OCI-LY3 (cell line): ENCODE measurements at regions not wholly inside any gene's neighbourhood (a gene's known extent, or its start where the extent isn't known, plus 50 kb on each side); places are given as distances from the start of the nearest gene placed in this dataset.

ENCODE experiments used
- H2AFZ ChIP-seq: fragments of 200-600, 300-600 bp; shearing (Covaris generic); 2 replicates; pipeline ENCODE4 v1.6.0; 2014; ENCODE audit warnings: antibody characterized with exemption, low read depth, low read length
- H3K27ac ChIP-seq: fragments of 200-600, 300-600 bp; sonication (generic); 2 replicates; pipeline ENCODE4 v1.5.1; 2014; ENCODE audit warnings: mild to moderate bottlenecking, low read length, moderate library complexity, mixed read lengths
- H3K27me3 ChIP-seq: fragments of 200-600, 300-600 bp; sonication (generic); 2 replicates; pipeline ENCODE4 v1.6.1; 2014; ENCODE audit warnings: low read depth, low read length, mixed read lengths
- H3K36me3 ChIP-seq: fragments of 200-600, 300-600 bp; sonication (generic); replicated peaks from 2 replicates; pipeline ENCODE3; 2014; ENCODE audit warnings: low read depth, low read length, mixed read lengths
- H3K4me1 ChIP-seq: fragments of 300-600, 200-600 bp; sonication (generic); 2 replicates; pipeline ENCODE4 v1.6.1; 2014; ENCODE audit warnings: low read length, mixed read lengths
- H3K4me2 ChIP-seq: fragments of 200-600, 300-600 bp; sonication (generic); 2 replicates; pipeline ENCODE4 v1.6.1; 2014; ENCODE audit warnings: low read length, mixed read lengths
- H3K4me3 ChIP-seq: fragments of 300-600, 200-600 bp; sonication (generic); 2 replicates; pipeline ENCODE4 v1.5.1; 2014; ENCODE audit warnings: antibody characterized with exemption, mild to moderate bottlenecking, low read length, moderate library complexity
- H3K79me2 ChIP-seq: fragments of 300-600, 200-600 bp; shearing (Covaris generic); 2 replicates; pipeline ENCODE4 v1.6.1; 2014; ENCODE audit warnings: mild to moderate bottlenecking, low read length, mixed read lengths
- H3K9ac ChIP-seq: fragments of 300-600, 200-600 bp; shearing (Covaris generic); 2 replicates; pipeline ENCODE4 v1.6.0; 2014; ENCODE audit warnings: mild to moderate bottlenecking, low read length, moderate library complexity
- H3K9me3 ChIP-seq: fragments of 200-600, 300-600 bp; shearing (Covaris generic); 2 replicates; pipeline ENCODE4 v1.6.1; 2014; ENCODE audit warnings: low read length, mixed read lengths; ENCODE audit not compliant: insufficient read depth
- H4K20me1 ChIP-seq: fragments of 200-600, 300-600 bp; sonication (generic); 2 replicates; pipeline ENCODE4 v1.6.1; 2016; ENCODE audit warnings: low read length, mixed read lengths; ENCODE audit not compliant: insufficient read depth
- CTCF ChIP-seq: fragments of 200-600, 300-600 bp; sonication (generic); IDR thresholded peaks from 2 replicates; pipeline ENCODE4 v1.5.1; 2014; ENCODE audit warnings: antibody characterized with exemption, low read length, low read depth
- EZH2phosphoT487 ChIP-seq: fragments of 200-600 bp; shearing (Covaris generic); IDR thresholded peaks from 2 replicates; pipeline ENCODE4 v1.6.1; 2018; ENCODE audit warnings: antibody characterized with exemption, mixed run types, low read depth

- TF ChIP-seq CTCF (no peak), EZH2phosphoT487 (no peak)
- Histone ChIP-seq H3K9ac (no peak overlapping the region), H2AFZ (no peak overlapping the region), H3K27ac (no peak overlapping the region), H3K9me3 (no peaks in the 10 kb centered on the region), H3K4me3 (no peak overlapping the region), H3K27me3 (no peaks in the 10 kb centered on the region), H3K79me2 (no peaks in the 10 kb centered on the region), H3K36me3 (no peaks in the 10 kb centered on the region), H3K4me2 (no peak overlapping the region), H3K4me1 (no peaks in the 10 kb centered on the region), H4K20me1 (no peaks in the 10 kb centered on the region)
Observed at GRCh38 chr22:49112176-49112575, 715.5 kb downstream of the BRD1 start.

GRCh38 chr22:49111085-49111484, 716.6 kb downstream of the BRD1 start:
- H3K79me2 ChIP-seq = no peaks in the 10 kb centered on the region
- TF ChIP-seq EZH2phosphoT487 = no peak
- TF ChIP-seq CTCF = no peak
- no peak overlapping the region for H3K4me2 ChIP-seq
- no peaks in the 10 kb centered on the region for H4K20me1 ChIP-seq
- no peaks in the 10 kb centered on the region for H3K4me1 ChIP-seq
- no peaks in the 10 kb centered on the region for H3K36me3 ChIP-seq
- no peak overlapping the region for H2AFZ ChIP-seq
- H3K27me3 ChIP-seq = no peaks in the 10 kb centered on the region
- no peak overlapping the region for H3K4me3 ChIP-seq
- no peak overlapping the region for H3K27ac ChIP-seq
- no peaks in the 10 kb centered on the region for H3K9me3 ChIP-seq
- H3K9ac ChIP-seq = no peak overlapping the region

GRCh38 chr22:49108636-49109315, 718.9 kb downstream of the BRD1 start:
- TF ChIP-seq CTCF (no peak), EZH2phosphoT487 (no peak)
- no peaks in the 10 kb centered on the region for H3K79me2 ChIP-seq
- no peaks in the 10 kb centered on the region for H3K4me1 ChIP-seq
- H3K4me3 ChIP-seq = no peak overlapping the region
- no peaks in the 10 kb centered on the region for H4K20me1 ChIP-seq
- no peak overlapping the region for H3K27ac ChIP-seq
- H3K36me3 ChIP-seq = no peaks in the 10 kb centered on the region
- H2AFZ ChIP-seq = no peak overlapping the region
- H3K4me2 ChIP-seq = no peak overlapping the region
- no peaks in the 10 kb centered on the region for H3K9me3 ChIP-seq
- H3K9ac ChIP-seq = no peak overlapping the region
- H3K27me3 ChIP-seq = no peaks in the 10 kb centered on the region

- H3K9me3 ChIP-seq = no peaks in the 10 kb centered on the region
- no peaks in the 10 kb centered on the region for H3K27me3 ChIP-seq
Observed at GRCh38 chr22:49107961-49108530, 719.6 kb downstream of the BRD1 start.

More at GRCh38 chr22:49107961-49108530, 719.6 kb downstream of the BRD1 start:
- H4K20me1 ChIP-seq = no peaks in the 10 kb centered on the region
- no peak overlapping the region for H3K27ac ChIP-seq
- no peaks in the 10 kb centered on the region for H3K79me2 ChIP-seq
- TF ChIP-seq CTCF (no peak), EZH2phosphoT487 (no peak)
- no peak overlapping the region for H3K4me2 ChIP-seq
- no peaks in the 10 kb centered on the region for H3K4me1 ChIP-seq
- no peak overlapping the region for H3K9ac ChIP-seq
- no peak overlapping the region for H2AFZ ChIP-seq
- H3K4me3 ChIP-seq = no peak overlapping the region
- H3K36me3 ChIP-seq = no peaks in the 10 kb centered on the region
